ENCODE measurements at regions not wholly inside any gene's neighbourhood (a gene's known extent, or its start where the extent isn't known, plus 50 kb on each side); places are given as distances from the start of the nearest gene placed in this dataset.

GRCh38 chr2:207419331-207419730, 110.4 kb upstream of the CREB1 start:
- TF ChIP-seq, protein P1, sequence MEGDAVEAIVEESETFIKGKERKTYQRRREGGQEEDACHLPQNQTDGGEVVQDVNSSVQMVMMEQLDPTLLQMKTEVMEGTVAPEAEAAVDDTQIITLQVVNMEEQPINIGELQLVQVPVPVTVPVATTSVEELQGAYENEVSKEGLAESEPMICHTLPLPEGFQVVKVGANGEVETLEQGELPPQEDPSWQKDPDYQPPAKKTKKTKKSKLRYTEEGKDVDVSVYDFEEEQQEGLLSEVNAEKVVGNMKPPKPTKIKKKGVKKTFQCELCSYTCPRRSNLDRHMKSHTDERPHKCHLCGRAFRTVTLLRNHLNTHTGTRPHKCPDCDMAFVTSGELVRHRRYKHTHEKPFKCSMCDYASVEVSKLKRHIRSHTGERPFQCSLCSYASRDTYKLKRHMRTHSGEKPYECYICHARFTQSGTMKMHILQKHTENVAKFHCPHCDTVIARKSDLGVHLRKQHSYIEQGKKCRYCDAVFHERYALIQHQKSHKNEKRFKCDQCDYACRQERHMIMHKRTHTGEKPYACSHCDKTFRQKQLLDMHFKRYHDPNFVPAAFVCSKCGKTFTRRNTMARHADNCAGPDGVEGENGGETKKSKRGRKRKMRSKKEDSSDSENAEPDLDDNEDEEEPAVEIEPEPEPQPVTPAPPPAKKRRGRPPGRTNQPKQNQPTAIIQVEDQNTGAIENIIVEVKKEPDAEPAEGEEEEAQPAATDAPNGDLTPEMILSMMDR (IDR thresholded peaks at IDR 0.05; ENCODE audit: insufficient read depth, low read length, poor library complexity, severe bottlenecking), result no peak
- no peak for TF ChIP-seq EZH2phosphoT487 (conservative IDR thresholded peaks at IDR 0.05; ENCODE audit: low read length)

All from SU-DHL-6 (cell line).